ENCODE measurements at regions not wholly inside any gene's neighbourhood (a gene's known extent, or its start where the extent isn't known, plus 50 kb on each side); places are given as distances from the start of the nearest gene placed in this dataset.

DNA sequence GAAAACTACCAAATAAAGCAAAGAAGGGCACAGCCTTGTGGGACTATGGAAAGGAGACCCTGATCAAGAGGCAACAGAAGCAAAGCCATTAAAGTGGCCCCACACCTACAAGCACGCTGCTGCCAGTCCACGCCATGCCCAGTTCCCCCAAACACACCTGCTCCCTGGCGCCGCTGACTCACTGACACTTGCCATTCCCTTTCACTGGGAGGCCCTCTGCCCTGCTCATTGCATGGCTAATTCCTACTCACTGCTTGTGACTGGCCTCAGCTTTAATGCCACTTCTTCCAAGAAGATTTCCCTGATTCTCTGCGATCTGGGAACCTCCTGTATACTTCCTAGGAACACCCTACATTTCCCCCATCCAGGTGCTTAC, 71.2 kb upstream of the TAF1L start:
- no peak for DNase-seq (ENCODE audit: low read depth)
- TF ChIP-seq CTCF (conservative IDR thresholded peaks at IDR 0.05; ENCODE audit: low read depth, low read length): no peak
- H3K4me3 ChIP-seq (ENCODE audit: low read depth, low read length): no peak overlapping the region

DNA sequence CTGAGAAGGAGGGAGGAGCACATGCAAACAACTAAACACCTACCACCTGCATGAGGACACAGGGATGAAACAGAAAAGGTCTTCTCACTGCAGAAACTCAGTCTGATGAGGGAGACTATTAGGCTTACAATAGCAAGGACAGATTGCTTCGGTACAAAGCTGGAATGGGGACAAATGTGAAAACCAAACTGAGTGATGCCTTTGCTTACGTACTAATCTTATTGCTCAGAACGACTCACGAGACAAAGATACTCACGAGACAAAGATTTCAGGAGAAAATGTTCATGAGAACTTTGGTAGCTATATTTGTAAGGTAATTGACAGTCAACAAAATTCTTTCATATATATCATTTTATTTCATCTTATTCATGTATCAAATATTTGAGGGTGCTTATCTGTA, 71.9 kb upstream of the TAF1L start:
- no peak overlapping the region for H3K4me3 ChIP-seq (ENCODE audit: low read depth, low read length)
- TF ChIP-seq CTCF (conservative IDR thresholded peaks at IDR 0.05; ENCODE audit: low read depth, low read length): no peak
- DNase-seq (ENCODE audit: low read depth): no peak

DNA sequence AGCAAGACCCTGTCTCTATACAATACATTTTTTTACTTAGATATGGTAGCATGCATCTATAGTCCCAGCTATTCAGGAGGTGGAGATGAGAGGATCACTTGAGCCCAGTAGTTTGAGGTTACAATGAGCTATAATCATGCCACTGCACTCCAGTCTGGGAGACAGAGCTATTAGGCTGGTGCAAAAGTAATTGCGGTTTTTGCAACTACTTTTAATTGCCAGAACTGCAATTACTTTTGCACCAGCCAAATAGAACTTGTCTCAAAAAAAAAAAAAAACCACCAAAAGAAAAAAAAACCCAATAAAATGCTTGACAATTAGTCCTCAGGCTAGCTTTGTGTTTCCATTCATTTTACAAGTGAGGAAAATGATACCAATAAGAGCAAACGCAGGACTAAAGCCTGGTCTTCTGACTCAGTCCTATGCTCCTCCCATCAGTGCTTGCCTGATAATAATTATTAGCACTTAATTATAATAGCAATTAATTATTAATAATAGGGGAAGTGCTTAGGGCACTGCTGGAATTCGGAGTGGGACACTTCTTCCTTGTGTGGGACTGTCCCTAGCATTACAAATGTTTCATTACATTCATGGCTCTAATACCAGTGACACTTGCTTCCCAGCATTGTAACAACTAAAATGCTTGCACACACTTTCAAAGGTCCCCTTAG, 73.1 kb upstream of the TAF1L start:
- TF ChIP-seq CTCF (conservative IDR thresholded peaks at IDR 0.05; ENCODE audit: low read depth, low read length): no peak
- DNase-seq (ENCODE audit: low read depth): no peak
- no peak overlapping the region for H3K4me3 ChIP-seq (ENCODE audit: low read depth, low read length)

GRCh38 chr9:32709871-32710270, 73.5 kb upstream of the TMEM215 start:
- TF ChIP-seq CTCF (conservative IDR thresholded peaks at IDR 0.05; ENCODE audit: low read depth, low read length): no peak
- DNase-seq (ENCODE audit: low read depth): no peak
- H3K4me3 ChIP-seq (ENCODE audit: low read depth, low read length): no peak overlapping the region

- DNase-seq (ENCODE audit: low read depth): no peak
- H3K4me3 ChIP-seq (ENCODE audit: low read depth, low read length): no peak overlapping the region
- TF ChIP-seq CTCF (conservative IDR thresholded peaks at IDR 0.05; ENCODE audit: low read depth, low read length): no peak
These were observed 66.9 kb upstream of the TMEM215 start for GRCh38 chr9:32716425-32716824.

DNA sequence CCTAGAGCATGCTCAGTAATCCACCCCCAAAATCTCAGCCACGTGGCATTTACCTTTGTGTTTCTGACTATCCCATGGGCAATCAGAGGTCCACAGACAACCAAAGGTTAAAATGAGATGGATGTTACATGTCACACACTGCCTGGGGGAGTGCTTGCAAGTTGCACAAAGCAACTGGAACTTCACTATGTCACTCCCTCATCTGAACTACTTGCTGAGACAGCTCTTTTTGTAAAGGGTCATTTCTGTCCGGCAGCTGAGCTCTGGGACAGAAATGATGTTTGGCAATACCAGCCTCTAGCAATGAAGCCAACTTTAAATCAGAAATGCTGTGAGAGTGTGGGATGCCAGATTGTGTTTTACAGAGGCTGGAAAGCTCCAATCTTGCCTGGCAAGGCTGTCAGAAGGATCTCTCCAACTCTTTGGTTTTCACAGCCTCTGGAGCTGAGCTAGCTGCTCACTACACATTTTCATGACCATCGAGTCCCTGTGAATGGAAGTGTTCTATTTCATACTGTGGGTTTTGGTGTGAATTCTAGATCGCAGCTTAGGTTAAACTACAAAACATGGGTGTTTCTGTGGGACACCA, 66.3 kb upstream of the TMEM215 start:
- no peak for TF ChIP-seq CTCF (conservative IDR thresholded peaks at IDR 0.05; ENCODE audit: low read depth, low read length)
- DNase-seq (ENCODE audit: low read depth): no peak
- no peak overlapping the region for H3K4me3 ChIP-seq (ENCODE audit: low read depth, low read length)

GRCh38 chr9:32722704-32723103, 60.6 kb upstream of the TMEM215 start:
- DNase-seq (ENCODE audit: low read depth): no peak
- no peak overlapping the region for H3K4me3 ChIP-seq (ENCODE audit: low read depth, low read length)
- no peak for TF ChIP-seq CTCF (conservative IDR thresholded peaks at IDR 0.05; ENCODE audit: low read depth, low read length)
